Endothelial cell of umbilical vein (primary cell): ENCODE measurements at regions not wholly inside any gene's neighbourhood (a gene's known extent, or its start where the extent isn't known, plus 50 kb on each side); places are given as distances from the start of the nearest gene placed in this dataset.

Experiments used
- BruUV-seq: library from RNA; stranded (reverse); fragments of 400-500 nt; replicated peaks from 2 replicates; lab custom pipeline; 2021; lab: Mats Ljungman, UMichigan
- CTCF ChIA-PET: fragments of 300-600, 350-600 bp; sonication (Branson Sonifier 250); formaldehyde crosslinking; loops from one replicate; lab custom pipeline; 2021; ENCODE audit warnings: antibody characterized with exemption, inconsistent platforms; lab: Charles Lee
- POLR2A ChIA-PET: fragments of 300-600, 350-600 bp; sonication (Branson Sonifier 250); formaldehyde crosslinking; loops from one replicate; lab custom pipeline; 2021; ENCODE audit warnings: antibody characterized with exemption, inconsistent platforms; lab: Charles Lee
- DNase-seq: peaks from one replicate; pipeline ENCODE4 v3.0.0-alpha.2; 2011; ENCODE audit warnings: low read depth, low spot score
- FAIRE-seq: peaks from 2 replicates; lab custom pipeline; 2011; peaks lifted over from hg19 to GRCh38; lab: Jason Lieb, UNC
- H2AFZ ChIP-seq: 2 replicates; pipeline ENCODE4 v1.6.0; 2012; ENCODE audit warnings: low read depth, low read length, control low read depth, inconsistent platforms
- H3K27ac ChIP-seq: 2 replicates; pipeline ENCODE4 v1.5.1; 2011; ENCODE audit warnings: low read depth, mild to moderate bottlenecking, control low read depth, low read length, moderate library complexity; ENCODE audit not compliant: insufficient read depth
- H3K27me3 ChIP-seq, 2 experiments: 2 replicates each; pipeline versions ENCODE4 v1.6.0 to v1.6.1; 2011; ENCODE audit warnings: low read length in 2 of 2, mixed read lengths in 1 of 2; ENCODE audit not compliant: control insufficient read depth in 2 of 2, insufficient read depth in 2 of 2
- H3K36me3 ChIP-seq, 2 experiments: 2 replicates in 1 of 2; 3 replicates in 1 of 2; pipeline ENCODE4 v1.5.1; 2011; ENCODE audit warnings: low read length in 2 of 2, mild to moderate bottlenecking in 1 of 2, moderate library complexity in 1 of 2; ENCODE audit not compliant: control insufficient read depth in 2 of 2, insufficient read depth in 2 of 2; ENCODE audit errors: extremely low read depth in 1 of 2
- H3K4me1 ChIP-seq: 3 replicates; pipeline ENCODE4 v1.5.1; 2011; ENCODE audit warnings: mild to moderate bottlenecking, low read length; ENCODE audit not compliant: control insufficient read depth, insufficient read depth; ENCODE audit errors: extremely low read depth
- H3K4me2 ChIP-seq: 2 replicates; pipeline ENCODE4 v1.6.1; 2011; ENCODE audit warnings: low read length, control low read depth, mixed read lengths; ENCODE audit not compliant: insufficient read depth
- H3K4me3 ChIP-seq, 3 experiments: fragments of 200-600 bp in 1 of 3; sonication (generic), shearing (Covaris generic) in 1 of 3; replicated peaks in 1 of 3; 2 replicates each; pipeline ENCODE4 v1.5.1; 2011 to 2016; ENCODE audit warnings: control low read depth in 3 of 3, low read length in 3 of 3, mild to moderate bottlenecking in 2 of 3, inconsistent platforms in 1 of 3, low read depth in 1 of 3, moderate library complexity in 1 of 3; ENCODE audit not compliant: insufficient read depth in 1 of 3
- H3K79me2 ChIP-seq: 2 replicates; pipeline ENCODE4 v1.6.0; 2012; ENCODE audit warnings: low read length, inconsistent platforms; ENCODE audit not compliant: control insufficient read depth, insufficient read depth
- H3K9ac ChIP-seq: replicated peaks from 2 replicates; pipeline ENCODE3; 2011; ENCODE audit warnings: low read length, control low read depth; ENCODE audit not compliant: insufficient read depth; ENCODE audit errors: extremely low read depth
- H3K9me1 ChIP-seq: replicated peaks from 3 replicates; pipeline ENCODE4 v1.6.0; 2011; ENCODE audit warnings: mild to moderate bottlenecking, low read length; ENCODE audit not compliant: control insufficient read depth, insufficient read depth; ENCODE audit errors: extremely low read depth
- H3K9me3 ChIP-seq: replicated peaks from 2 replicates; pipeline ENCODE4 v1.5.1; 2012; ENCODE audit warnings: low read length, inconsistent platforms; ENCODE audit not compliant: control insufficient read depth, insufficient read depth
- H4K20me1 ChIP-seq: replicated peaks from 2 replicates; pipeline ENCODE3; 2011; ENCODE audit warnings: mild to moderate bottlenecking, low read length; ENCODE audit not compliant: control insufficient read depth, insufficient read depth; ENCODE audit errors: extremely low read depth
- EZH2 ChIP-seq: IDR thresholded peaks from 2 replicates; pipeline ENCODE4 v1.6.1; 2012; ENCODE audit warnings: borderline replicate concordance, low read depth, mild to moderate bottlenecking, moderate library complexity, low read length, inconsistent platforms; ENCODE audit not compliant: severe bottlenecking
- FOS ChIP-seq: IDR thresholded peaks from 2 replicates; pipeline ENCODE4 v1.6.1; 2011; ENCODE audit warnings: mild to moderate bottlenecking, low read length, moderate library complexity, borderline replicate concordance; ENCODE audit not compliant: insufficient read depth
- GATA2 ChIP-seq: IDR thresholded peaks from 2 replicates; pipeline ENCODE4 v1.7.0; 2011; ENCODE audit warnings: low read depth, mild to moderate bottlenecking, moderate library complexity, mixed read lengths, low read length; ENCODE audit not compliant: insufficient read length, insufficient read depth
- JUN ChIP-seq: IDR thresholded peaks from 2 replicates; pipeline ENCODE4 v1.6.1; 2011; ENCODE audit warnings: borderline replicate concordance, low read depth; ENCODE audit not compliant: insufficient read length, insufficient read depth
- MYC ChIP-seq: IDR thresholded peaks from one replicate; pipeline ENCODE4 v1.6.1; 2011; ENCODE audit warnings: mild to moderate bottlenecking, low read depth, low read length
- POLR2A ChIP-seq: IDR thresholded peaks from 2 replicates; pipeline ENCODE4 v1.6.1; 2012; ENCODE audit warnings: low read depth, mild to moderate bottlenecking, control low read depth, low read length
- POLR2AphosphoS5 ChIP-seq: IDR thresholded peaks from 2 replicates; pipeline ENCODE4 v1.6.1; 2012; ENCODE audit warnings: low read depth, mild to moderate bottlenecking, control low read depth, low read length, moderate library complexity; ENCODE audit not compliant: insufficient read depth
- dilution Hi-C: fragments of 300-500 bp; cut with MboI; formaldehyde crosslinking; loops from one replicate; pipeline ENCODE4 v1.15.0; 2019; ENCODE audit warnings: low sequenced_read_pairs; ENCODE audit not compliant: extremely low pct_ligation_motif_present
- intact Hi-C: fragments of 100-400 bp; cut with micrococcal nuclease; formaldehyde crosslinking; loops from one replicate; pipeline ENCODE4 v1.10.0; 2022
- TF ChIP-seq, protein P1 (sequence below): IDR thresholded peaks from 2 replicates; pipeline ENCODE4 v1.6.1; 2011; ENCODE audit not compliant: insufficient read depth, insufficient read length

DNA sequence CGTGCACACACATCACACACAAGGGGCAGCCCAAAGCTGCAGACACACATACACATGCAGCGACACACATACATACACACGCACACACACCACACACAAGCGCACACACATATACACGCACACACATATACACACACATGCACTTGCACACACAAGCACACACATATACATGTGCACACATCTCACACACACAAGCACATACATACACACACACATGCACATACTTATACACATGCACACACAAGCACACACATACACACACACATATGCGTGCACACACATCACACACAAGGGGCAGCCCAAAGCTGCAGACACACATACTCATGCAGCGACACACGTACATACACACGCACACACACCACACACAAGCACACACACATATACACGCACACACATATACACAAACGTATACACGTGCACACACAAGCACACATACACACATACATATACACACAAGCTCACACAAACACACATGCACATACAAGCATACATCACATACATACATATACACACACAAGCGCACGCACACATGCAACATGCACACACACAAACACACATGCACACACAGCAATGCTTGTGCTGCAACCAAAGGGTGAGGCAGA is 178.8 kb upstream of the PFKP start:
- no peaks in the 10 kb centered on the region for H4K20me1 ChIP-seq
- H3K4me3 ChIP-seq: no peak overlapping the region
- TF ChIP-seq GATA2: no peak
- TF ChIP-seq EZH2: no peak
- TF ChIP-seq, protein P1, sequence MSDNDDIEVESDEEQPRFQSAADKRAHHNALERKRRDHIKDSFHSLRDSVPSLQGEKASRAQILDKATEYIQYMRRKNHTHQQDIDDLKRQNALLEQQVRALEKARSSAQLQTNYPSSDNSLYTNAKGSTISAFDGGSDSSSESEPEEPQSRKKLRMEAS: no peak
- no peak for TF ChIP-seq POLR2A
- TF ChIP-seq JUN: no peak
- no peak for TF ChIP-seq POLR2AphosphoS5
- no peak for TF ChIP-seq MYC
- TF ChIP-seq FOS: no peak
- H3K79me2 ChIP-seq: no peaks in the 10 kb centered on the region
- no peaks in the 10 kb centered on the region for H3K27me3 ChIP-seq
- H3K4me1 ChIP-seq: no peaks in the 10 kb centered on the region
- dilution Hi-C loops: no loop called here
- H3K36me3 ChIP-seq: no peaks in the 10 kb centered on the region
- intact Hi-C loops: no loop called here
- no peak overlapping the region for H3K4me2 ChIP-seq
- no TSS peak for BruUV-seq
- no peak overlapping the region for H3K27ac ChIP-seq
- no peaks in the 10 kb centered on the region for H3K9me3 ChIP-seq
- no peaks in the 10 kb centered on the region for H3K9me1 ChIP-seq
- ChIA-PET CTCF (no interaction called here), POLR2A (no interaction called here)
- FAIRE-seq (no peak), DNase-seq (no peak)
- H2AFZ ChIP-seq: no peak overlapping the region
- H3K9ac ChIP-seq: no peak overlapping the region

DNA sequence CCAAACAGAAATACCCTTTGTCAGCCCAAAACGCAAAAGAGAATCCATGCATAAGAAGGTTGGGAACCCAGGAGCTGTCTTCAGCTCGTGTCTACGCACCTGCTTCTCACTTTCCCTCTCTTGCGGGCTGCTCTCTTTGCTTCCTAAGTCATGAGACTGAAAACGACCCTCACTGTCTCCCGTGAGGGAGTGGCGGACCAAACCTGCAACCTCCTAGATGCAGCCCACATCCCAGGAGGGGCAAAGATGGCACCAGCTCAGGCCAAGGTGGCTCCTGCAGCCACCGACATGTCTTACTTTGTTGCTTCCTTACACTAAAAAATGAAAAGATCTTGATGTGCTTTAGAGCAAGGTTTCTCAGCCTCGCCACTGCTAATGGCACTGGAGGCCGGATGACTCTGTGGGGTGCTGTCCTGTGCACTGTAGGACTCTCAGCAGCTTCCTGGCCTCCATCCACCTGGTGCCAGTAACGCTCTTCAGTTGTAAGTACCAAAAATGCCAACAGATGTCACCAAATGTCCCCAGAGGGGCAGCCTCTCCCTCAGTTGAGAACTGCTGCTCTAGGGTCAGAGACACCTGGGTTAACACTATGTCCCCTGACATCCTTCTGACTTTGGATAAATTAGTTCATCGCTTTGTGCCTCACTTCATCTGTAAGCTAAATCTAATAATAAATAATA is 179.8 kb upstream of the PFKP start:
- H3K36me3 ChIP-seq: no peaks in the 10 kb centered on the region
- no TSS peak for BruUV-seq
- intact Hi-C loops: no loop called here
- no peak overlapping the region for H3K27ac ChIP-seq
- ChIA-PET POLR2A (no interaction called here), CTCF (no interaction called here)
- no peak overlapping the region for H3K9ac ChIP-seq
- FAIRE-seq: no peak
- H3K9me1 ChIP-seq: no peaks in the 10 kb centered on the region
- no peak overlapping the region for H3K4me2 ChIP-seq
- TF ChIP-seq FOS (no peak), EZH2 (no peak), GATA2 (no peak)
- H3K27me3 ChIP-seq: no peaks in the 10 kb centered on the region
- H3K9me3 ChIP-seq: no peaks in the 10 kb centered on the region
- H4K20me1 ChIP-seq: no peaks in the 10 kb centered on the region
- DNase-seq: no peak
- dilution Hi-C loops: no loop called here
- H3K79me2 ChIP-seq: no peaks in the 10 kb centered on the region
- H2AFZ ChIP-seq: no peak overlapping the region
- H3K4me1 ChIP-seq: no peaks in the 10 kb centered on the region
- no peak overlapping the region for H3K4me3 ChIP-seq
